Trophoblast cell (in vitro differentiated cells and primary cell): ENCODE measurements at regions not wholly inside any gene's neighbourhood (a gene's known extent, or its start where the extent isn't known, plus 50 kb on each side); places are given as distances from the start of the nearest gene placed in this dataset.
"Not testable (repeated sequence)": the region's sequence is repeated elsewhere in the genome, so short reads cannot be mapped to it uniquely, and the experiment has no call there.

Experiments used
- DNase-seq, 2 donors: peaks; one replicate each; pipeline ENCODE4 v3.0.0-alpha.2; 2016
- H2AFZ ChIP-seq: 2 replicates; pipeline ENCODE4 v1.6.1; 2013; ENCODE audit warnings: low read length, moderate library complexity, mild to moderate bottlenecking; ENCODE audit not compliant: insufficient read depth, poor library complexity
- H2AK5ac ChIP-seq: 2 replicates; pipeline ENCODE4 v1.6.1; 2013; ENCODE audit warnings: mild to moderate bottlenecking, low read length
- H2BK120ac ChIP-seq: 2 replicates; pipeline ENCODE4 v1.6.1; 2013; ENCODE audit warnings: low read length, mild to moderate bottlenecking, moderate library complexity; ENCODE audit not compliant: insufficient read depth, poor library complexity
- H2BK12ac ChIP-seq: 2 replicates; pipeline ENCODE4 v1.6.1; 2013; ENCODE audit warnings: mild to moderate bottlenecking, low read length, moderate library complexity
- H2BK5ac ChIP-seq: 2 replicates; pipeline ENCODE4 v1.6.1; 2013; ENCODE audit warnings: low read length, low read depth, moderate library complexity, mild to moderate bottlenecking; ENCODE audit not compliant: poor library complexity
- H3K14ac ChIP-seq: 2 replicates; pipeline ENCODE4 v1.6.1; 2013; ENCODE audit warnings: mild to moderate bottlenecking, low read length
- H3K18ac ChIP-seq: 2 replicates; pipeline ENCODE4 v1.6.1; 2013; ENCODE audit warnings: mild to moderate bottlenecking, low read length
- H3K23ac ChIP-seq: 2 replicates; pipeline ENCODE4 v1.6.1; 2013; ENCODE audit warnings: low read length
- H3K27ac ChIP-seq: 2 replicates; pipeline ENCODE4 v1.5.1; 2013; ENCODE audit warnings: low read depth, mild to moderate bottlenecking, inconsistent platforms, low read length, moderate library complexity
- H3K27me3 ChIP-seq: 2 replicates; pipeline ENCODE4 v1.6.1; 2013; ENCODE audit warnings: inconsistent platforms, mild to moderate bottlenecking, low read length, moderate library complexity; ENCODE audit not compliant: insufficient read depth
- H3K36me3 ChIP-seq, 2 experiments: 1 replicate in 1 of 2; 2 replicates in 1 of 2; pipeline ENCODE4 v1.6.1; 2013; ENCODE audit warnings: low read length in 2 of 2, mild to moderate bottlenecking in 2 of 2, moderate library complexity in 1 of 2; ENCODE audit not compliant: insufficient read depth in 2 of 2, control insufficient read depth in 1 of 2
- H3K4ac ChIP-seq: 2 replicates; pipeline ENCODE4 v1.6.1; 2013; ENCODE audit warnings: low read depth, mild to moderate bottlenecking, low read length, moderate library complexity
- H3K4me1 ChIP-seq, 2 experiments: 1 replicate in 1 of 2; 2 replicates in 1 of 2; pipeline ENCODE4 v1.6.1; 2013; ENCODE audit warnings: low read length in 2 of 2, mild to moderate bottlenecking in 2 of 2, moderate library complexity in 1 of 2; ENCODE audit not compliant: insufficient read depth in 2 of 2, control insufficient read depth in 1 of 2
- H3K4me2 ChIP-seq: 2 replicates; pipeline ENCODE4 v1.6.1; 2013; ENCODE audit warnings: inconsistent platforms, mild to moderate bottlenecking, low read length, moderate library complexity
- H3K4me3 ChIP-seq: 2 replicates; pipeline ENCODE4 v1.5.1; 2013; ENCODE audit warnings: mild to moderate bottlenecking, low read depth, low read length, inconsistent platforms
- H3K79me1 ChIP-seq: one replicate; pipeline ENCODE4 v1.6.1; 2013; ENCODE audit warnings: low read length
- H3K79me2 ChIP-seq: 2 replicates; pipeline ENCODE4 v1.6.1; 2013; ENCODE audit warnings: low read length, mild to moderate bottlenecking; ENCODE audit not compliant: control insufficient read depth, insufficient read depth, poor library complexity
- H3K9ac ChIP-seq: 2 replicates; pipeline ENCODE4 v1.6.1; 2013; ENCODE audit warnings: mild to moderate bottlenecking, low read length
- H3K9me3 ChIP-seq: 2 replicates; pipeline ENCODE4 v1.6.1; 2013; ENCODE audit warnings: low read depth, mild to moderate bottlenecking, control low read depth, inconsistent platforms, low read length; ENCODE audit not compliant: insufficient read depth
- H4K12ac ChIP-seq: 2 replicates; pipeline ENCODE4 v1.6.1; 2013; ENCODE audit warnings: low read depth, mild to moderate bottlenecking, low read length, moderate library complexity
- H4K8ac ChIP-seq: 2 replicates; pipeline ENCODE4 v1.6.1; 2013; ENCODE audit warnings: low read depth, mild to moderate bottlenecking, low read length, moderate library complexity
- H4K91ac ChIP-seq: one replicate; pipeline ENCODE4 v1.6.1; 2013; ENCODE audit warnings: low read depth, mild to moderate bottlenecking, low read length, moderate library complexity
- WGBS: extraction: QIAGEN DNeasy Blood & Tissue Kit; methylation state at CpG from one replicate; pipeline ENCODE4 v1.1.7; 2013; ENCODE audit warnings: missing lambda C conversion rate; ENCODE audit not compliant: insufficient read length, insufficient coverage; ENCODE audit errors: extremely low coverage; 5-methylcytosine and 5-hydroxymethylcytosine counted together

GRCh38 chr2:136319237-136319636, 201.3 kb upstream of the CXCR4 start:
- no CpG with 5 or more reads among the region's 2 CpGs for WGBS
- no peak overlapping the region for H3K14ac ChIP-seq
- no peak overlapping the region for H2AFZ ChIP-seq
- H3K27ac ChIP-seq, result no peak overlapping the region
- no peak overlapping the region for H3K9ac ChIP-seq
- no peak overlapping the region for H2BK120ac ChIP-seq
- H4K12ac ChIP-seq, result no peak overlapping the region
- no peak overlapping the region for H4K8ac ChIP-seq
- no peak overlapping the region for H3K23ac ChIP-seq
- H2BK5ac ChIP-seq, result no peak overlapping the region
- H4K91ac ChIP-seq, result no peak overlapping the region
- H3K4me3 ChIP-seq, result no peak overlapping the region
- H3K18ac ChIP-seq, result no peak overlapping the region
- no peak overlapping the region for H3K4ac ChIP-seq
- no peaks in the 10 kb centered on the region for H3K79me2 ChIP-seq
- no peak overlapping the region for H2AK5ac ChIP-seq
- peaks cover 0 to 5% of the 10 kb centered on the region in 2 experiments for H3K4me1 ChIP-seq
- no peaks in the 10 kb centered on the region for H3K79me1 ChIP-seq
- H3K36me3 ChIP-seq, result no peaks in the 10 kb centered on the region
- no peaks in the 10 kb centered on the region for H3K27me3 ChIP-seq
- no peaks in the 10 kb centered on the region for H3K9me3 ChIP-seq
- no peak for DNase-seq
- no peak overlapping the region for H2BK12ac ChIP-seq
- H3K4me2 ChIP-seq, result no peak overlapping the region

DNA sequence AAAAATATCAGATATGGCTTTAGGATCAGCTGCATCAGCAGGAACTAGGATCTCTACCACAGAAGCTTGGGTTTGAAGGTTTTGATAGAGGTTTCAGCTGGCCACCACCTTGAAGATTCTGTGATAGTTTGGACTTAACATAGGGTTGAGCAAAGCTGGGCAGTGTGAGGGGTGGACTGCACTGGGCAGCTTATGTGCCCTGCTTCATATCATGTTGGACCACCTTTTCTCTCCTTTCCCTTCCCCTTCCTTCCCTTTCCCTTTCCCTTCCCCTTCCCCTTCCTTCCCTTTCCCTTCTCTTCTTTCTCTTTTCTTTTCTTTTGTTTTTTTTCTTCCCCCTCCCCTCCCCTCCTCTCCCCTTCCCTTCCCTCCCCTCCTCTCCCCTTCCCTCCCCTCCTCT, 196.3 kb upstream of the CXCR4 start:
- Histone ChIP-seq H3K27me3 (no peaks in the 10 kb centered on the region), H4K12ac (no peak overlapping the region), H3K4me2 (no peak overlapping the region), H3K14ac (no peak overlapping the region), H2AFZ (no peak overlapping the region), H3K4me3 (no peak overlapping the region), H3K4ac (no peak overlapping the region), H3K9me3 (no peaks in the 10 kb centered on the region), H3K79me2 (no peaks in the 10 kb centered on the region), H3K36me3 (no peaks in the 10 kb centered on the region), H4K91ac (no peak overlapping the region), H2BK12ac (no peak overlapping the region), H2BK5ac (no peak overlapping the region), H3K9ac (no peak overlapping the region), H2BK120ac (no peak overlapping the region), H3K4me1 (no peaks in the 10 kb centered on the region), H3K79me1 (no peaks in the 10 kb centered on the region), H2AK5ac (no peak overlapping the region), H3K23ac (no peak overlapping the region), H3K18ac (no peak overlapping the region), H3K27ac (no peak overlapping the region), H4K8ac (no peak overlapping the region)
- no peak for DNase-seq

- not testable (repeated sequence) for H3K9me3 ChIP-seq, H3K18ac ChIP-seq, H3K9ac ChIP-seq, H4K12ac ChIP-seq, H3K79me2 ChIP-seq, DNase-seq, H3K4ac ChIP-seq, H3K14ac ChIP-seq, H3K4me1 ChIP-seq, H2BK5ac ChIP-seq, H3K4me3 ChIP-seq, H2BK12ac ChIP-seq, H3K4me2 ChIP-seq, H2AFZ ChIP-seq, H4K91ac ChIP-seq, H4K8ac ChIP-seq, H3K27ac ChIP-seq, H2AK5ac ChIP-seq, H3K36me3 ChIP-seq, H2BK120ac ChIP-seq, H3K79me1 ChIP-seq, H3K23ac ChIP-seq, H3K27me3 ChIP-seq
- no CpG with 5 or more reads among the region's 1 CpG for WGBS
Measured at GRCh38 chr2:136312568-136312967, 194.6 kb upstream of the CXCR4 start.

- Histone ChIP-seq H3K9me3 (no peaks in the 10 kb centered on the region), H3K23ac (no peak overlapping the region), H3K4me3 (no peak overlapping the region), H2AFZ (no peak overlapping the region), H3K27ac (no peak overlapping the region), H2AK5ac (no peak overlapping the region), H4K8ac (no peak overlapping the region), H2BK12ac (no peak overlapping the region), H3K36me3 (no peaks in the 10 kb centered on the region), H4K12ac (no peak overlapping the region), H3K79me2 (no peaks in the 10 kb centered on the region), H3K27me3 (no peaks in the 10 kb centered on the region), H3K79me1 (no peaks in the 10 kb centered on the region), H3K14ac (no peak overlapping the region), H3K4me1 (no peaks in the 10 kb centered on the region), H3K18ac (no peak overlapping the region), H2BK120ac (no peak overlapping the region), H4K91ac (no peak overlapping the region), H2BK5ac (no peak overlapping the region), H3K4me2 (no peak overlapping the region), H3K9ac (no peak overlapping the region), H3K4ac (no peak overlapping the region)
- no peak for DNase-seq
- WGBS, result no CpG with 5 or more reads among the region's 11 CpGs
Measured at GRCh38 chr2:136310797-136311603, 193.1 kb upstream of the CXCR4 start.
